Stimulated activated CD4-positive, alpha-beta T cell treated with anti-CD3 and anti-CD28 coated beads, Interleukin-2, amount 100 ng/mL, for 24 hours (primary cell): ENCODE measurements at regions not wholly inside any gene's neighbourhood (a gene's known extent, or its start where the extent isn't known, plus 50 kb on each side); places are given as distances from the start of the nearest gene placed in this dataset.
"Not testable (repeated sequence)": the region's sequence is repeated elsewhere in the genome, so short reads cannot be mapped to it uniquely, and the experiment has no call there.

ENCODE experiments used
- DNase-seq, 2 donors: peaks; one replicate each; pipeline ENCODE4 v3.0.0-alpha.2; 2020

GRCh38 chr14:48690349-48690748 lies 895.8 kb downstream of the RPS29 start:
- DNase-seq, result no peak

- DNase-seq, result no peak
Measured at GRCh38 chr14:48686650-48687049, 899.5 kb downstream of the RPS29 start.

- no peak for DNase-seq
Measured at GRCh38 chr14:48672506-48672905, 913.7 kb downstream of the RPS29 start.

- no peak for DNase-seq
Measured at GRCh38 chr14:48670939-48671338, 915.2 kb downstream of the RPS29 start.

- DNase-seq, result no peak
Measured at GRCh38 chr14:48665077-48665784, 920.9 kb downstream of the RPS29 start.

- DNase-seq, result no peak
Measured at GRCh38 chr14:48643241-48643640, 942.9 kb downstream of the RPS29 start.

- DNase-seq, result no peak
Measured at GRCh38 chr14:48628870-48629269, 953.5 kb upstream of the MDGA2 start.

- no peak for DNase-seq
Measured at GRCh38 chr14:48622980-48623379, 947.6 kb upstream of the MDGA2 start.

GRCh38 chr14:48618057-48618456 lies 942.7 kb upstream of the MDGA2 start:
- no peak for DNase-seq

- DNase-seq, result no peak
Measured at GRCh38 chr14:48616931-48617330, 941.5 kb upstream of the MDGA2 start.

- DNase-seq, result no peak
Measured at GRCh38 chr14:48615618-48616017, 940.2 kb upstream of the MDGA2 start.

GRCh38 chr14:48614003-48614402 lies 938.6 kb upstream of the MDGA2 start:
- DNase-seq, result no peak

- not testable (repeated sequence) for DNase-seq
Measured at GRCh38 chr14:48606960-48607359, 931.6 kb upstream of the MDGA2 start.

- no peak for DNase-seq
Measured at GRCh38 chr14:48598458-48598857, 923.1 kb upstream of the MDGA2 start.

- no peak for DNase-seq
Measured at GRCh38 chr14:48586099-48586498, 910.7 kb upstream of the MDGA2 start.

GRCh38 chr14:48584031-48584430 lies 908.6 kb upstream of the MDGA2 start:
- DNase-seq, result no peak

- DNase-seq, result no peak
Measured at GRCh38 chr14:48582938-48583337, 907.5 kb upstream of the MDGA2 start.

- DNase-seq, result no peak
Measured at GRCh38 chr14:48580692-48581091, 905.3 kb upstream of the MDGA2 start.

- DNase-seq, result no peak
Measured at GRCh38 chr14:48575772-48576171, 900.4 kb upstream of the MDGA2 start.

- no peak for DNase-seq
Measured at GRCh38 chr14:48568688-48569087, 893.3 kb upstream of the MDGA2 start.

GRCh38 chr14:48568252-48568651 lies 892.8 kb upstream of the MDGA2 start:
- no peak for DNase-seq

GRCh38 chr14:48563489-48563888 lies 888.1 kb upstream of the MDGA2 start:
- no peak for DNase-seq

GRCh38 chr14:48561438-48561837 lies 886.0 kb upstream of the MDGA2 start:
- DNase-seq, result not testable (repeated sequence)

GRCh38 chr14:48560421-48560820 lies 885.0 kb upstream of the MDGA2 start:
- no peak for DNase-seq

- no peak for DNase-seq
Measured at GRCh38 chr14:48553443-48553842, 878.0 kb upstream of the MDGA2 start.
